Erythroblast (primary cell): ENCODE measurements at regions not wholly inside any gene's neighbourhood (a gene's known extent, or its start where the extent isn't known, plus 50 kb on each side); places are given as distances from the start of the nearest gene placed in this dataset.
"Not testable (repeated sequence)": the region's sequence is repeated elsewhere in the genome, so short reads cannot be mapped to it uniquely, and the experiment has no call there.

Experiments used
- DNase-seq, 2 experiments: peaks; one replicate each; lab custom pipeline; 2025; lab: John Stamatoyannopoulos, UW
- GATA1 ChIP-seq: IDR thresholded peaks from 2 replicates; pipeline ENCODE4 v1.6.1; 2011; ENCODE audit warnings: low read depth, mild to moderate bottlenecking, control low read depth, low read length, moderate library complexity
- POLR2A ChIP-seq: IDR thresholded peaks from 2 replicates; pipeline ENCODE4 v1.6.1; 2011; ENCODE audit warnings: mild to moderate bottlenecking, low read length

DNA sequence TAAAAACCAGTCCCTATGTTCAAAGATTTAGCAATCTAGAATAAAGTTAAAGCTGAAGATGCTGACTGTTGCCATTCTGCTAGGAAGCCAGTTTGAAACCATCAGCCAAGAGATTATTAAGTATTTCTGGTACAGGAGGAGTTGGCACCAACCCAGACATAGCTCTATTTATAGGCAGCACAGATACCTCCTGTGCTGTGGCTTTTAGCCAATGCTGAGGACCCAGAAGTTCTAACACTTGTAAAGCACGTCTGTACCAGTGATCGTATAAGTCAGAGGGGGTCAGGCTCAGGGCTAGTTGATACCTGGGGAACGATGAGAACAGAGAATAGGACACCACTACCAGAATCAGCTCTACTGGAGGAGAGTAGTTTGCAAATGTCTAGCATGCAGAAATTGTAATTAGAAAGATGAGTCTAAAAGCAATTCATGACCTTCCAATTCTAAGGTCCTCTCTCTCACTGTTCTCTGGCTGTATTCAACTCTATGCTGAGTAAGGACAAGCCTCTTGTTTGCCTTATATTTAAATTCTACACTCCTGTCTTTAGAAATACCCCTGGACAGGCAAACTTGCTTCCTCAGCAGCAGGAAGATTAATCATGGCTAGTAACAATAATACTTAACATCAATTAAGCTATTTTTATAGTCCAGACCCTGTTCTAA lies 96.8 kb upstream of the PALMD start:
- no peak for TF ChIP-seq GATA1
- no peak for TF ChIP-seq POLR2A
- no peak for DNase-seq

DNA sequence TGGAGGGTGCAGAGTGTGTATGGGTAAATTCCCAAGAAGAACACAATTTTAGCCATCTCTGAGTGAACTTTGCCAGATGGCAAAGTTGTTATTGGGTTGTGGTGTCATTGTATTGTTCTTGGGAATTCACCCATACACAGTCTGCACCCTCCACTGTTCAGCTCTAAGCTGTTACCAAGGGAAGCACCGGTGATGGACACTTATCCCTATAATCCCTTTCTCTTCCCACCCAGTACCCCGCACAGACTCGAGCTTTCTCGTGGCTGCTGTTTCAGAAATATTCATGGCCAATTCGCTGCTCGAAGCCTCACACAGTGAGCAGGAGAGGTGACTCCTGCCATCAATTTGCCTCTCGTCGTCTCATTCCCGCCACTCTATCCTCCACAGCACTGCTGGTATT lies 95.7 kb upstream of the PALMD start:
- TF ChIP-seq GATA1 (no peak), POLR2A (no peak)
- no peak for DNase-seq

GRCh38 chr1:99551812-99552614 lies 93.9 kb upstream of the PALMD start:
- TF ChIP-seq GATA1 (no peak), POLR2A (no peak)
- no peak for DNase-seq

DNA sequence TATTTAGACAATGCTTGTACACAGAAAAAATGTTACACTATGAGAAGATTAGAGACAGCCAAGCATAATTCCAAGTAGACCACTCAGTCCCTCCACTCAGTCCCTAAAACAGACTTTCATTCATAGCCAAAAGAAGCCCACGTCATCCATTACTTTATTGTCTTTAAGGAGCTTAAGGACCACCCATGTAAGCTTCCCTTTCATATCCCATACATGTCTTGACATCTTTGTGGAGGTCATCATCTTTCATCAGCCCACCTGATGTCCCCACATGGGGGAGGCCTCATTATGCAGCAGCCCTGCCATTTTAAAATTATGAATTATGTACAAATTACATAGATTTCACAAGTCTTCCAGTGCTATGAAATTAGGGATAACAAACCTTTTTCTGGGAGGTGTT lies 92.6 kb upstream of the PALMD start:
- no peak for TF ChIP-seq POLR2A
- no peak for TF ChIP-seq GATA1

GRCh38 chr1:99553819-99554218 lies 92.1 kb upstream of the PALMD start:
- not testable (repeated sequence) for DNase-seq

More for the DNA sequence above, 92.6 kb upstream of the PALMD start:
- DNase-seq, result no peak

- TF ChIP-seq POLR2A (no peak), GATA1 (no peak)
- DNase-seq, result no peak
These were observed 91.2 kb upstream of the PALMD start for GRCh38 chr1:99554727-99555126.

DNA sequence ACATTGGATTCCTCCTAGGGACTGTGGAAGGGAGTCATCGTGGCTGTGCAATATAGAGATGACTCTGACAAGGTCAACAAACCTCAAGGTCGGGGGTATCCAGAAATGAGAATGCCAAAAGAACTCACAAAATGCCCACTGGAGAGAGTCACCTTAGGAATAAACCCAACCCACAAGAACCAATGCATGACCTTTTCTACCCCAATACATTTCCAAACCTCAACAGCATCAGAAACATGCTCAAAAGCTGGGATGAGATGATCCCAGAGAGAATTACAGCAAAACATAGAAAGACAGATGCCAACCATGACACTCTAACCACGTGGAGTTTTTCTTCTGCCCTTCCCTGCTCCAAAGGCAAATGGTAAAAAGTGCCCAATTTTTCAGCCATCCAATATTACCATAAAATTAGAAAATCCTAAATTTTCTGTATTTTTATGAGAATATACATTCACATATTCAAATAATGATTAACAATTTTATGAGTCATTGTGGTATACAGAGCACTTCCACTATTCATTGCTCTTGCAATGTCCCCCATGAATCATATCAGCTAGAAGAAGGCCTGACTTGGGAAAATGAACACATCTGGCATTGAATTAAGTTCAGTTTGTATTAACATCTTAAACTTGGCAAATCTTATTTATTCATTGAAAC lies 88.2 kb upstream of the PALMD start:
- TF ChIP-seq GATA1 (no peak), POLR2A (no peak)

GRCh38 chr1:99559166-99559565 lies 86.7 kb upstream of the PALMD start:
- TF ChIP-seq POLR2A, result no peak
- no peak for TF ChIP-seq GATA1
- no peak for DNase-seq

More for the DNA sequence above, 88.2 kb upstream of the PALMD start:
- DNase-seq, result no peak

DNA sequence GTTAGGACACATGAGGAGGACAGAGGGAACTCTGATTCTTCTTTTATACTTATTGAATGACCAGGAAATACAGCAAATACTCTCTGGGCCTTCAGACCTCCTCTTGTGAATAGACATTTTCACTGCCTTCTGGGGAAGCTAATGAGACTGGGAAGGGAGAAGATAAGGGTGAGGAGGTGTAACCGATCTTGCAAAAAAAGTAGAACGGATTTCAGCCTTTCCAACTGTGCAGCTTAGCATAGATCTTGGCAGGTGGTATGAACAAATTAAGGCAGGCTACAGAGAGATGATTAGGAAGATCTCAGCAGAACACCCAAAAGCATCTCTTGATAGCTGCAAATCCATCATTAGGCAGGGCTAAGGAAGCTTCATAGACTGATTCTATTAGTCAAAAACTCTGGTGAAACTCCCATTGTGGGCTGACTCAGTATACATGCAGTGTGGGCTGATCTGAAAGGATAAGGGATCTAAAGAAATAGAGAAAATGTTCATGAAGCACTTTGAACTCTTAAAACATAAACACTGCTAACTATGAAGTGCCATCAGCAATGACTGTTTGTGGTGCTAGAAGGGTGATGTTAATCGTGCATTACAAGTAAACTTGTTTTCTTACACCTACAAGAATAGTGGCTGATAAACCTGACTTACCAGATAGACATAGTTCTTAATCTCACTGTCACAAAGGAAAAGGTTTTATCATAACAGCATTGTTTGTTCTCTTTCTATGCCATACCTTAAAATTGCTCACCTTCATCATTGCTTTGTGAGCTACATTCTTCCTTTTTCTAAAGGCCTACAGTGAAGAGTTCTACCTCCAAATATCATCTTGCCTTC lies 85.5 kb upstream of the PALMD start:
- TF ChIP-seq GATA1 (no peak), POLR2A (no peak)

GRCh38 chr1:99561952-99562351 lies 84.0 kb upstream of the PALMD start:
- no peak for DNase-seq
- TF ChIP-seq POLR2A (no peak), GATA1 (no peak)

More for the DNA sequence above, 85.5 kb upstream of the PALMD start:
- DNase-seq, result no peak

DNA sequence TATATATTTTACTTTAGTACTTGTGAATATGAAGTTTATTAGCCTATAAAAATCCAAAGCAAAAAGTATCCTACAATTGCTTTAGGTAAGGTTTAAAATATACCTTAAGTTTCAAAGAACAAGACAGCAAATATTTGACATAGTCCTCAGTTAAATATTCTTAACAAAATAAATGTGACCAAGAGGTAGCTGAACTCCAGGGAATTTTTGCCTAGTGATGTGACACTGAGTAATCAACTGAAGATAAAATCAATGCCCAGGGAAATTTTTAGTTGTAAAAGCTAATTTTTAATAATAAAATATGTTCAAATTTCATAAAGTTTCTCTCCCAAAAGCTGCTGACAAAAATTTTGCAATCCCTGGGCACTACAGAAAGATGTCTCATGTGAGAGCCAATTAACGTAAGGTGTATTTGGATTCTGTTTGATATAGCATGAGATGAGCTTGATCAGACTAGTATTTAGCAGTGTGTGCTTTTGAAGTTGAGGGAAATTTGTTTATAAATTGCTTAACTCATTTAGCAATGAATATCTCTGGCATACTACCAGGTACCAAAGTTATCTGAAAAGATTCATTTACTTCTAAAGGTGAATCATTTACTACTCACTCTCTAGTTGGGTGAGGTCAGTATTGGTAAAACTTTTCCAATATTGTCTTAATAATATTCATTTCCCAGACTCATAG lies 80.2 kb upstream of the PALMD start:
- no peak for TF ChIP-seq POLR2A
- no peak for TF ChIP-seq GATA1
- no peak for DNase-seq

GRCh38 chr1:99566290-99567021 lies 79.5 kb upstream of the PALMD start:
- no peak for TF ChIP-seq POLR2A
- TF ChIP-seq GATA1, result no peak

DNA sequence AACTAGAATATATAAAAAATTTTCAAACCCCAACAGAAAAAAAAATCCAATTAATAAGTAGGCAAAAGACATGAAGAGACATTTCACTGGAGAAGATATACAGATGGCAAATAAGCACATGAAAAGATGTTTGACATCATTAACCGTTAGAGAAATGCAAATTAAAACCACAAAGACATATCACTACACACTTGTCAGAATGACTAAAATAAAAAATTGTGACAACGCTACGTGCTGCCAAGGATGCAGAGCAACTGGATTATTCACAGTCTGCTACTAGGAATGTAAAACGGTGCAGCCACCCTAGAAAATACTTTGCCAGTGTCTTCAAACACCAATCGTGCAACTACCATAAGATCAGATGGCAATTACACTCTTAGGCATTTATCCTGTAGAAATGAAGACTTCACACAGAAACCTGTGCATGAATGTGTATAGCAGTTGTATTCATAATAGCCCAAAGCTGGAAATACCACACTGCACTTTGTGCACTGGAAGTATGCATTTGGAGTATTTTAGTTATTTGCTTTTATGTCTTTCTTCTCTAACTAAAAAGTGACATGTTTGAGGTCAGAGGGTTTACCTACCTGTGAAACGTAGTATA lies 75.3 kb upstream of the PALMD start:
- TF ChIP-seq GATA1 (no peak), POLR2A (no peak)
- no peak for DNase-seq

More at GRCh38 chr1:99566290-99567021, 79.5 kb upstream of the PALMD start:
- DNase-seq, result no peak
